HG03095 (cell line): ENCODE measurements at regions not wholly inside any gene's neighbourhood (a gene's known extent, or its start where the extent isn't known, plus 50 kb on each side); places are given as distances from the start of the nearest gene placed in this dataset.

ENCODE experiments used
- ATAC-seq: cut with Tn5 transposase; IDR thresholded peaks from one replicate; pipeline ENCODE4 v1.9.1; 2021; ENCODE audit warnings: moderate library complexity; ENCODE audit not compliant: unreplicated experiment

- no peak for ATAC-seq
Observed at GRCh38 chr14:87186737-87187136, 806.2 kb downstream of the GALC start.

- ATAC-seq: no peak
Observed at GRCh38 chr14:87185961-87186560, 806.9 kb downstream of the GALC start.

DNA sequence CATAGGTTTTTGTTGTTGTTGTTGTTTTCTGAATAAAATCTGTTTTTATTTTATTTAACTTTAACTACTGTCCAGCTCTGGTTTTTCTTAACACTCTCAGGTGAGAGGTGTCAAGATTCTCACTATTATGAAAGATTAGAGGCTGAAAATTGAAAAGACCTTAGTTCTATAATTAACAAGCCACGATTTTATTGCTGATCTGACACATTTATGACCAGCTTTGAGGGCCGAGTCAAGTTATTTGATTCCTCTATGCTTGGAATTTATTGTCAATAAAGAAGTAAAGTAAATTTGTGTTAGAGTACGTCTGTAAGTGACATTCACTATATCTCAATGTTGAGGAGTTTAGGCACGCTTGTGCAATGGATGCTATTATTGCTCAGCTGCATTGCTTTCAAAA, 808.8 kb downstream of the GALC start:
- no peak for ATAC-seq

GRCh38 chr14:87181288-87181687, 811.7 kb downstream of the GALC start:
- no peak for ATAC-seq

DNA sequence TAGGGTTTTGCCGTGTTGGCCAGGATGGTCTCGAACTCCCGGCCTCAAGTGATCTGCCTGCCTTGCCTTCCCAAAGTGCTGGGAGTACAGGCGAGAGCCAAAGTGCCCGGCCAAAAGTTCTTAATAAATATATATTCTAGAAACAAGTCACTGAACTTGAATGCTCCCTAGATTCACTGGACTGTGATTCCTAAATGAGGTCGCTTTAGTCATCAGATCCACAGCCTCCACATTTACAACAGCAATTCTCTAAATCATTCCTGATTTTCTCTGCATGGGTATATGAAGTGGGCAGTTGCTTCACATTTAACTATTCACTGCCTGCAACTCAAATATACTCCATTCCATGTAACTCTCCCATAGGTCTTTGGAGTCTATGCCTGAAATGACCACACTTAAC, 813.0 kb downstream of the GALC start:
- ATAC-seq: no peak

- no peak for ATAC-seq
Observed at GRCh38 chr14:87178277-87178676, 814.7 kb downstream of the GALC start.

DNA sequence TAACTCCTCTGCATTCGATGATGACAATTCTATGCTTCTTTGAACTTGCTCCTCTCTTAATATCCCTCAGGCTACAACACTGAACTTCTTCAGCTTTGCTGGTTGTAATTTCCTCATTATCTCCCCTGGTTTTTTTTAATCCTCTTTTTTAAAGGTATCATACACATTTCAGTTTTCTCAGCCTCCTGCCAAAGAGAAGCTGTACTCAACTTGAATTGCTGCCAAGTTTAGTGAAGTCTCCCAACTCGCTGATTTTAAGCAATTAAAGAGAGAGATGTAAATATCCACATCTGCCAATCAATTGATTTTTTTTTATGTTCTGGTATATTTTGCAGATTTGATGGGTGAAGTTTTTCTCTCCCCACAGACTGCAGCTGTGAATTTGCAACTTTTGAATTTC, 817.8 kb downstream of the GALC start:
- no peak for ATAC-seq

- ATAC-seq: no peak
Observed at GRCh38 chr14:87171141-87171540, 821.8 kb downstream of the GALC start.

- ATAC-seq: no peak
Observed at GRCh38 chr14:87170179-87170578, 822.8 kb downstream of the GALC start.

DNA sequence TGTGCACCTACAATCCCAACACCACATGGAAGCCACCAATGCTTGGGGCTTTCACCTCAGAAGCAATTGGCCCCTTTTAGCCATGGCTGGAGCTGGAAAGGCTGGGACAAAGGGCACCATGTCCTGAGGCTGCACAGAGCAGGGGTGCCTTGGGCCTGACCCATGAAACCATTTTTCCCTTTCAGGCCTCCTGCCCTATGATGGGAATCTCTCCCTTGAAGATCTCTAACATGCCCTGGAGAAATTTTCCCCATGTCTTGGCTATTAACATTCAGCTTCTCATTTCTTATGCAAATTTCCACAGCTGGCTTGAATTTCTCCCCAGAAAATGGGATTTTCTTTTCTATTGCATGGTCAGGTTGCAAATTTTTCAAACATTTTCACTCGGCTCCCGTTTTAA, 823.6 kb downstream of the GALC start:
- no peak for ATAC-seq

GRCh38 chr14:87161502-87161901, 831.5 kb downstream of the GALC start:
- no peak for ATAC-seq

- ATAC-seq: no peak
Observed at GRCh38 chr14:87160989-87161388, 832.0 kb downstream of the GALC start.

- no peak for ATAC-seq
Observed at GRCh38 chr14:87158283-87158682, 834.7 kb downstream of the GALC start.

DNA sequence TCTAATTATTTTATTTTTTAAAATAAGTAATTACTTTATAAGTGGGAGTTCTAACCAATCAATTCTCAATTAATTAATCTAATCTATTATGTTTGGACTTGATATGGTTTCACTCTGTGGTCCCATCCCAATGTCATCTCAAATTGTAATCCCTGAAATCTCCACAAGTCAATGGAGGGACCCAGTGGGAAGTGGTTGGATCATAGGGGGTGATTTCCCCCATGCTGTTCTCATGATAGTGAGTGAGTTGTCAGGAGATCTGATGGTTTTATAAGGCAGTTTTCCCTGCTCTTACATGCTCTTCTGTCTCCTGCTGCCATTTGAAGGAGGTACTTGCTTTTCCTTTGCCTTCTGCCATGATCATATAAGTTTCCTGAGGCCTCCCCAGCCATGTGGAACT, 836.1 kb downstream of the GALC start:
- no peak for ATAC-seq

DNA sequence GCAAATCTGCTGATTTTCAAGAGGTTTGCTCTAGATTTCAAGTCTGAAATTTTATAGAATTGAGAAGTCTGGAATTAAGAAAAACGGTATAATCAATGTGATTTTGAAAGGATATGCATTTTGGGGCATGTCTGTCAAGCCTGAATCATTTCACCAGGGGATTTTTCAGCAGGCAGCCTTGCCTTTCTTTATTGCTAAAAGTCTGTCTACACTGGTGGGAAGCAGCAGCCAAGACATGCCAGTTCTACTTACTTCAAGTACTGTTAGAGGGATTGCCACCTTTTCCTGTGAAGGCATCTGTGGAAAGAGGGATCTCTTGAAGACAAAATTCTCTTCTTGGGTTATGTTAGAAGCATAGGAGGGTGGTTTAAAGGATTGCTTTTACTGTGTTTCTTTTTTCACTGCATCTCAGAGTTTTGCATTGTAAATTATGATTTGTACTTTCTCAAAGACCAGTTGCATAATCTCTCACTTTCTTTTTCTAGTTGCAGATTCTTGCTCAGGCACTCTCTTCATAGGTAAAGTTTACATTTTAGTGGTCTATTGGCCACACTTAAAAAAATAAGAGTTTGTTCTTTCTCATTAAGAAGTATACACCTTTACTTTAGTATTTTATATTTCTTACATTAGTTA, 837.0 kb downstream of the GALC start:
- ATAC-seq: no peak

DNA sequence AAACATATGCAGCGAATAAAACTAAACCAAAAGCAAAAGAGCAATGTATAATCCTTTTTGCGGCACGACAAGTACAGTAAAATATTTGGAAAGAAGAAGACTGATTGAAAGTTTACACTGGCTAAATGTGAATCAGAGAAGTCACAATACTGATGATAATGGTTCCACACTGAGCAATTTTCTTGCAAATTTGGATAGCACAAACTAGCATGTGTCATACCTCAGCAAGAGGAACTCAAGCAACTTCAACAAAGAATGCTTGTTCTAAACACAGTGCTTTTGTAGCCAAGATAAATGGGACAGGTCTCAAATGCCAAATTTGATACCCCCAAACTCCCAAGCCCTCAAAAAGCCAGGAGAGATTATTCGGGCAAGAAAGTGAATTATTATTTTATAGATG, 839.1 kb downstream of the GALC start:
- ATAC-seq: no peak

GRCh38 chr14:87153391-87153790, 839.6 kb downstream of the GALC start:
- ATAC-seq: no peak

GRCh38 chr14:87152693-87153092, 840.3 kb downstream of the GALC start:
- ATAC-seq: no peak

GRCh38 chr14:87149583-87150354, 843.2 kb downstream of the GALC start:
- no peak for ATAC-seq

DNA sequence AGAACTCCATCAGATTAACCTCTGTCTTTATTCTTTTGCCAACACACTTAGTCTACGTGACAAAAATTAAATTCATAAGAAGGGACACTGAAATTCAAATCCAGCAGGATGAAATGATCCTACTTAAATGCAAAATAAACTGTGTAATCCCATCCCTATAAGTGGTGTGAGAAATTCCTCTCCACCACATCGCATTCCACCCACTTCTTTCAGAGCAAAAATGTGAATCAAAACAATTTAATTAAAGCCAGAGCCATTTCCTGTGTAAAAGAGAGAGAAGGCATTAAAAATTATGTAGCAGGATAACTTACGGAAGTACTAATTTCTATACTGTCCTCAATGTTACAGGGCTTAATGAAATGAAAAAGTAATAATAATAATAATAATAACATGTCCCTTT, 844.3 kb downstream of the GALC start:
- ATAC-seq: no peak

- no peak for ATAC-seq
Observed at GRCh38 chr14:87142551-87143211, 850.3 kb downstream of the GALC start.

DNA sequence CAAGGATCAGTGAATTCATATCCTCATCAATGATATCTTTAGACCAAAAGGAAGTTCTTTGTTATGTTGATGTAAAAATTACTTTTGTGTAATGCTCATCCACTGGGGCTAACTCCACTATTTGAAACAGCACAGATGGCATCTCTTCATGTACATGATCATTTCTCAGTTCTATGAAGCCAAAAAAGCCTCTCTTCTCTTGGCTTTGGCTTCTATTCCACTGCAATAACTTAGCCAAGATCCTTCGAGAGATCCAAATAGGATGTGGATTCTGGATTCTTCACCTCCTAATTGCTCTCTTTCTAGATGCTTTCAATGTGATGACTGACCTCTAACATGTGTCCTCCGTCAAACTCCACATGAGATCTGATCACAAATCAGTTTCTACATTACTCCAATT, 851.2 kb downstream of the GALC start:
- ATAC-seq: no peak
